Stimulated activated CD4-positive, alpha-beta T cell treated with anti-CD3 and anti-CD28 coated beads, Interleukin-2, amount 100 ng/mL, for 24 hours (primary cell): ENCODE measurements at regions not wholly inside any gene's neighbourhood (a gene's known extent, or its start where the extent isn't known, plus 50 kb on each side); places are given as distances from the start of the nearest gene placed in this dataset.

ENCODE experiments used
- DNase-seq, 2 donors: peaks; one replicate each; pipeline ENCODE4 v3.0.0-alpha.2; 2020

DNA sequence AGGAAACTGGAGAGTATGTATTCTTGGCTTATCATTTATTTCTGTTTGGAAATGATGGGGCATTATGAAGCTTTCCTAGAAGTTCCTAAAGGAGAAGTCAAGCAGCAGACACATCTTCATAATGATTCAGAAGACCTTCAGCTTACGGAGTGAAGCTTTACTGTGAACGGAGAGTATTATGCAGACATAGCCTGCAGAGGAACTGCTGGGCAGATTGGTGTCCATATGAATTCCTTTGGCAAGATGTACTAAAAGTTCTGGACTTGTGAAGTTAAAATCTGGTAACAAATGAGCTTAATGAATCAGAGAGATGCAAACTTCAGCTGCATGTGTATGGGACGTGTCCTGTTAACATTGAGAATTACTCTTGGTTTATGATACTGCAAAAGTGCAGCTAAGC lies 60.1 kb downstream of the NABP1 start:
- no peak for DNase-seq

DNA sequence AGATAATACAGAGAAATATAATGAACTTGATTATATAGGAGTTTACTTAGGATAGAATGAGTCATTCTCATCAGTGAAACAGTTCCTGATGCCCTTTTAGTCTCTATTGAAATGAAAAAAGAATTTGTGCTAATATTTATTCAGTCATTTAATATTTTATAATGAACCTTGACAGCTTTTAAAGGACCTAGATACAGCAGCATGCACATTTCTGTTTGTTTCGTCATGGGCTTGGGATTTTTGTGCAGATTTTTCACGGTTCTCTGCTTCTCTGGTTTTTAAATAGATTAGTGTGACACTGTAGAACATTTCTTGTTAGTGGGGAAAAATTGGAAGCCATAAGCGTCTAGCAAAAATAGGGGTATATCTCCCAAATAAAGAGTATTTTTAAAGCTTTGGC lies 60.7 kb downstream of the NABP1 start:
- DNase-seq = no peak

DNA sequence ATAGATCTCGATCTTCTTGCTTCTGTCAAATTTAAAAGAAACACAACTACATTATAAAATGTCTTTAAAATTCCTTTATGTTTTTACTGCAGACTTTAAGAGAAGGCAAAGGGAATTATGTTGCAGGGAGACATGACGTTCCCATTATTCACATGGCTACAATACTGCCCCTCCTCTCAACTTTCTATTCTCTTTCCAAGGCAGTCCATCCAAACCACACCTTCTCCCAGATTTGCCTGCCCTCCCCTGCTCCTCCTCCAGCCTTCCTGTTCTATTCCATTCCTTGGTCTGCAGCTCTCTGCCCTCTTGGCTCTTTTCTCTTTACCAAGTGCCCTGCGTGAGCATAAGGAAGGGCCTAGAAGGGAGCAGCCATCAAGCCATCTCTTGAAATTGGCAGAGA lies 61.3 kb downstream of the NABP1 start:
- DNase-seq = no peak

DNA sequence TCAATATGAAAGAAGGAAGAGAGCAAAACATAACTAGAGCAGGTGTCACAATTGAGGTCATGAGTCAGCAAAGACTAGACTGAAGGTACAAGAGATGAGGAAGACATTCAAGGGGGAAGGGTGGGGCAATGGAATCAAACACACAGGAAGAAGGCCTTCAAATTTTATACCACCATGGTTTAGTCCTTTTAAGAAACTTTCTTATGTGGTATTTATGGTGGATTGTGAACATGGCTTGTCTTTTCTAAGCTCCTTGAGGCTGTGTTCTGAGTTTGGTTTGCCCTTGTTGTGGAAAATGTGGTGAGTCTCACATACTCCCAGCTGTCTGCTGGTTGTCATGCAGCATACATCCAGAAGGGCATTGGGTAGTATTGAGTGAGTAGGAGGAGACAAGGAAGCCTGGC lies 62.1 kb downstream of the NABP1 start:
- DNase-seq = peak; percentile 10 to 31

DNA sequence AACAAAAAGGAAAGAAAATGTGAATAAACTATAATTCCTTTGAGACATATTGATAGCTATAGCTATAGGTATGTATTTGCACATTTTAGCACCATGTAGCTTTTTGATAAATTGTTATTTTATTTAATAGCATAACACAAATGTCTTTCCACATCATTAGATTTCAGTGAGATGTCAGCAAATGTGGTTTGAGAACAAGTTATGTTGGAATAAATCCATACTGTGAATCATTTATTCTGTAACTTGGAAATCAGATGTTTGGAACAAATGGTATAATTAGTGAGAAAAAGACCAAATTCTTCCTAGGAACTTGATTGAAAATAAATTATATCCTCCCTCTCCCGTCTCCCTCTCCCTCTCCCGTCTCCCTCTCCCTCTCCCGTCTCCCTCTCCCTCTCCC lies 62.8 kb downstream of the NABP1 start:
- no peak for DNase-seq

DNA sequence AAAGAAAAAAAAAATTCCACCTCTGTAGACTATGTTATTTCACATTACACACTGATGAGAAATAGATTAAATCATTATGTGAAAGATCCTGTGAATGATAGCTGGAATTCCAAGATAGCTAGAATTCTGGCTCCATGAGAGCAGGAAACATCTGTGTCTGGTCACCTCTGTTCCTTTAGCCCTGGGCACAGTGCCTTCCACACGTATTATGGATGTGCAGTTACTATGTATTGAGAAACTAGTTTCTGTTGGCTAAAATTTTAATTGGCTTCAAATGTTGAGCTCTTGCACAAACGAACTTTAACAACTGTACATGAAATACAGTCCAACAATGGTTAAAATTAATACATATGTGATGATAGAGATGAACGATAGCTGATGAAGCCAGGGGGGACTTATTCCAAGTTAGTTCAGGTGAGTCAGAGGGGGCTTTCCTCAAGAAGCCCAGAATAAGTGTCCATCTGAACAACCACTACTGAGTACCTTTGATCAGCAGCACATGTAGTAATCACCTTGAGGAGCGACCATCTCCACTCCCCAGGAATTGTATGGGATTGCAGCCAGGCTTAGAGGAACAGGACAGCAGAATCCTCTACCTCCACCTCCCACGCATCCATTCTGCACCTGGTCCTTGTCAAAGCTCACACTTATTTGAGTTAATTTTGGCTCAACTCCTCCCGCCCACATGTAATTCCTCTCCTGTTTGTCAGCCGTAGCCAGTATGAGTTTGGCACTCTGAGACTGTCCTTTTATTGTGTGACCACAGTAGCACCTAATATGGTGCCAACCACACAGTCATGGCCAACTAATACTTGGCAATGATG lies 68.6 kb downstream of the NABP1 start:
- DNase-seq = no peak

DNA sequence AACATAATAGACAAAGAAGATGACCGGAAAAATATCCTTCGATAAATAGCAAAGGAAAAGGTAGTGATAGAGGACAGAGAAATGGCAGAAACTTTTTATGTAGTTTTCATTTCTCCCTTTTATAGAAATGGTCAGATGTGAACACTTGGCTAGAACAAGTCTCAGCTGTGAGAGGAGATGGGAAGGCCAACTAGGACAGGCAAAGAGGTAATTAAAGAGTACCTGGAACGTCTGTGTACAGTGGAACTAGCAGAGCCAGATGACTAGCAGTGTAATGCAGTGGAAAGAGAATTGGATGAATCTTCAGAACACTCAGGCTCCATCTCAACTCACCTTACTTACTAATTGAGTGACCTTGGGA lies 69.2 kb downstream of the NABP1 start:
- no peak for DNase-seq

DNA sequence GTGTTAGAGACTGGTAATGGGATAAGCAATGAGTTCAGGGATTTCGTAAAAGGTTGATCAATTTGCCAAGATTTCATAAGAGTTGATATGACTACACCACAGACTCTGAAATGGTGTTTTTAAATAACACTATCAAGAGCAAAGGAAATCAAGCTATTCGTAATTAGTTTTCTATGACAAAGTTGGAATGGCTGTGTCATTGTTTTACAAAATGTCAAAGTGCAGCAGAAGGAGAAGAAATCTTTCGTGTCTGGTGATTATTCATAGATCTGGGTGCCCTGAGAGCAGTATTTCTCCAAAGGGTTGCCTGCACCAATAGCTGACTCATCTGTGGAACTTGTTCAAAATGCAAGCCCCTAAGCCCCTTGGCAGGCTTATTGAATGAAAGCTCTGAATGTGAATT lies 70.1 kb downstream of the NABP1 start:
- no peak for DNase-seq

DNA sequence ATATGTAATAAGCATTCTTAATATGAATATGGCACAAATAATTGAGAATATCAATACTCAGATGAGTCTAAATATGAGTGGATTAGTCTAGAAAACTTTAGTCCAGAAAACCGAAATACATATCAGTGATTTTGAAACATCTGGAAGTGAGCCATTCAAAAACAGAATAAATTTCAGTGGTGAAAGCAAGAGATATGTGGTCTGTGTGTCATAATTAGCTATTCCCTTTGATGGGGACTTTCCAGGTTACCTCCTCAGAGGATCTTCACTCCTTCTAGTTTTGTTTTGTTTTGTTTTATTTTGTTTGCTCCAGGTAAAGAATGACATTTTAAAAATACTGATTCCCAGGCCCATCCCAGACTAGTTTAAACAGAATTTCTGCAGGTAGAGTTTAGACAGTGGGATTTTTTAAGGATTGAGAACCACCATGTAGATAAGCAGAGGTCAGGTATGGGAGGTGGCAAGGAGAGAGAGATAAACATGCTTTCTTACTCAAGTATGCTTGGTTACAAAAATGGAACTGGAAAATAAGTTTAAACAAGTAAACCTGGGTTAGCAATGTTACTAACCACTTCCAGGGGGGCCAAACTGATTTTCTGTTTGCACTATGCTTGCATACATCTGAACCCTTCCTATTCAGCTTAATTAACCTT lies 70.7 kb downstream of the NABP1 start:
- DNase-seq = no peak

DNA sequence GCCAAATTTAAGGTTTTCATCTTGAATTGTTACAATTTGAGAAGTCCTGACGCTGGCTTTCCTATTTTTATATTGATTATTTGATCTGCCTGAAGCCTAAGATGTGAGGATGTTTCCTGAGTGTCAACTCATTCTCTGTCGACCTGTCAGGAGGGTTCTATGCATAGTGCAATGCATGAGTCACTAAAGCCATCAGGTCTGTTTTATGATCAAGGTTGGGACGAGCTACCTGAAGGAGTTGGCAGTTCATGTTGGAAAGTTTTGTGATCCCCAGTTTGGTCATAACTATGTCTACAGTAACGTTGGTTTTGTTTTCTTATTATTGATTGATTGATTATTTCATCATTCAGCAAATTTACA lies 71.2 kb downstream of the NABP1 start:
- DNase-seq = no peak

DNA sequence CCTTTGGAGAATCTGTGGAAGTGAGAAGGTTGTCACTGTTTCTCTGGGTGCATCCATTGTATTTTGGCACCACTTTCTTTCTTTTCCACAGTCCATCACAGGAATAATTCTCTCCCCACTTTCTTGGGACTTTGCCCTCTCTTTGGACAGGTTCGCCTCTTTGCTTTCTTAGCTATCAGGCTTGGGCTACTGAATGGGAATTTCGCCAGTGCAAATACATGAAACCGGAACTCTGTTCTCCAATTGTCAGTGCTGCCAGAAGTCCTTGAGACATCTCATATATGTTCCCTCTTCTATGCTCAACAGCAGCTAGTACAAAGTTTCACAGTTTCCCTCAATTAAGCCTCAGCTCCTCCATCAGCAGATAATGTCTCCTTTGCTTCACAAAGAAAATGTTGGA lies 76.2 kb downstream of the NABP1 start:
- DNase-seq = no peak

DNA sequence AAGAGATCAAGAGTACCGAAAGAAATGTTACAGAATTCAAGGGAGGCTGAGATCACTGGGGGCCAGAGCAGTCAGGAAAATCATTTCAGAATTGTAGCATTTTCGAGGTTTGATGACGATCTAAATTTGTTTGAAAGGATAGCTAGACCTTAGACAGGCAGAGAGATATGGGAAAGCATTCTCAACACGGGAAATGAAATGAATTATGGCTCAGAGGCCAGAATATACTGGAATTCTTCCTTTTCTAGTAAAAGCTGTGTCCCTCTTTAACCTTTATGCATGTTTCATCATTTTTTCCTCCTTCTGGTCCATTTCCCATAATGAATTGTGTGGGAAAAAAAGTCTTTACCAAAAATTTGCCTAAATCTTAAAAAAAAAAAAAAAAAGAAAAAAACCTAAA lies 78.8 kb downstream of the NABP1 start:
- no peak for DNase-seq

DNA sequence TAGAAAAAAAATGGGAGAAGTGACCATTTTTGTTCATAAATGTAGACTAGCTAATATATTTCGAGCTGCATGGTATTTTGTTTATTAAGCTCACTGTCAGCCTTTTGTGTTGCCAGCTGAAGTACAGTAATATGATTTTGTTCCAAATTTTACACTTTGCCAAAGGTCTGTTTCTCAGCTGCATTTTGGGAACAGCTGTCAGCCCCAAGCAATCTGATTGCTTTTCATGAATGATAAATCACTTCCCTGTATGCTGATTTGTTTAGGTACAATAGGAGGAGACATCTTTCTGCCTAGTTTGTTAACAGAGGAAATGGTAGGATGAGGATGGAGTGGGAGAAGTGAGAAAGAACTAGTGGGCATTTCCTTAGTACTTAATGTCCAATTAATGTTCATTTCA lies 79.3 kb downstream of the NABP1 start:
- DNase-seq = no peak

DNA sequence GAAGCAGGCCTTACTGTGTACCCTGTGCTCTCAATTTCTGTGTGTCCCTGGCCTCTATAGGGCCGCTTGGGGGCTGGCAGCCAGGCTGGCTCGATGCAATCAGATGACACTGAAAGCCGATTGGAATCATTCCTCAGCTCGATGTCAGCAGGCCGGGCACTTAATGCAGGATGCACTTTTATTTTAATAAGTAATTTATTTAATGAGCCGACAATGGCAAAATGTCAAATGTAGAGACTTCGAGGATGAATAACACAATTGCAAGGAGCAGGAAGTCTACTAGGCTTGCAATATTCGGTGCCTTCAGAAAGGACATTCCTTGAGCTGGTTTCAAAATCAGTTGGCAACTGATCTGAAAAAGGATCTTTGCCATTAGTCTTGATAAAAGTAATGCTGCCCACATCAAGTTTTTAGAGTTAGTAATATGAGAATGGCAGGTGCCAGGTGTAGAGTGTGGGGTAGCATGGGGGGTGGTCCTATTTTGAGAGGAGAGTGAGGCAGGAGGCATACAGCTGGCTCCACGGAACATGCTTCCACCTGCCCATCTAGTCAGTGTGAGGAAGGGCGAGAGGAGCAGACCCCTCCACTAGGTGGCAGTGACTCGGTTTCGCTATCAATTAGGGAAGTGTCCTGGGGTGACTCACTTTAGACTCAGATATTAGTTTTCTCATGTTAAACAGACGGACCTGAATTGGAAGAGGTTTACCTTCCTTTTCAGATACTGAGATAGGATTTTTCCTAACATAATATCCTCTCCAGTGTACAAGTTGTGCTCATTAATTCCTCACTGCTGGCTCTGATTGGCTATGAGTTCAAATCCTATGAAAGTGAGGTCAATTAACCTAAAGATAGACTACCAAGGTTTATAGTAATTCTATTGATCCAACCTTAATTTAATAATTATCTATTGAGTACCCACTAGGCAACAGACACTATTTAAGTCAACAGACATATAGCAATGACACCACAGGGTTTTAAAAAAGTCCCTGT lies 80.9 kb downstream of the NABP1 start:
- peak; percentile 57 to 62 for DNase-seq

DNA sequence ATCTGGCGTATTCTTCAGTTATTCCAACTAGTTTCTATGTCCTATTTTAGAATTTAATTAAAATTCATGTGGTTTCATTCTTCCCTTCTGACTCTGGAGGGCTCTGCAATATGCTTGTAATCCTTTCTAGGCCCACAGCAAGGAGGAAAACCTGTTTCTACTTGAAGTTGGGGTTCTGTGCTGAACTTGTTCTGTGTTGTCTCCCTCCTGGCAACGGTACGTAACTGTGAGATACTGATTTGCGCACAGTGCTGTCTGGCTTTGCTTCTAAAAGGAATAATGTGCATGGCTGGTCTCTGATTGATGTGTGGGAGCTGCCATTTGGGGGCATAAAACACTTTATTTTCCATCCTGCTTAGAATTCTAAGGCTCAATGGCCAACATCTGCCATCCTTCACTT lies 81.7 kb downstream of the NABP1 start:
- DNase-seq = no peak

DNA sequence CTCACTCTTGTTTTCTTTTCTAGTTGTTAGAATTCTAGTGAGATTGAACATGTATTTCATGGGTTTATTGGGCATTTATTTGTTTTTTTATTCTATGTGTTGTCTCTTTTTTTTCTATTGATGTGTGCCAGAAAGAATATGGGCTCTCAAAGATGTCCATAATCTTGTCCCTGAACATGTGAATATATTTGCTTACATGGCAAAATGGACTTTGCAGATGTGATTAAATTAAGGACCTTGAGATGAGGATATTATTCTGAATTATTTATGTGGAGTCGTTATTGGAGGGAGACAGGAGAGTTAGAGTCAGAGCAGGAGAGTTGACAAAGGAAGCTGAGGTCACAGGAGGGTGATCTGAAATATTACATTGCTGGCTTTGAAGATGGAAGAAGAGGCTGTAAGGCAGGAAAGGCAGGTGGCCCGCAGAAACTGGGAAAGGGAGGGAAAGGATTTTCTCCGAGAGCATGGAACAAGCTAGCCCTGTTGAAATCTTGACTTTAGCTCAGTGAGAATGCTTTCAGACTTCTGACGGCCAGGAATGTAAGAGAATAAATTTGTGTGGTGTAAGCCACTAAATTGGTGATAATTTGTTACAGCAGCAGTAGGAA lies 82.8 kb downstream of the NABP1 start:
- DNase-seq = no peak

DNA sequence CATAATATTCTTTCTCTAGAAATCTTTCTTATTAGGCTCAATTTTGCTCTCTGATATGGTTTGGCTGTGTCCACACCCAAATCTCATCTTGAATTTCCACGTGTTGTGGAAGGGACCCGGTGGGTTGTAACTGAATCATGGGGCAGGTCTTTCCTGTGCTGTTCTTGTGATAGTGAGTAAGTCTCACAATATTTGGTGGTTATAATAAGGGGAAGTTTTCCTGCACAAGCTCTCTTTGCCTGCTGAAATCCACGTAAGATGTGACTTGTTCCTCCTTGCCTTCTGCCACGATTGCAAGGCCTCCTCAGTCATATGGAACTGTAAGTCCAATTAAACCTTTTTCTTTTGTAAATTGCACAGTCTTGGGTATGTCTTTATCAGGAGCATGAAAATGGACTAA lies 73.8 kb downstream of the CAVIN2 start:
- no peak for DNase-seq

DNA sequence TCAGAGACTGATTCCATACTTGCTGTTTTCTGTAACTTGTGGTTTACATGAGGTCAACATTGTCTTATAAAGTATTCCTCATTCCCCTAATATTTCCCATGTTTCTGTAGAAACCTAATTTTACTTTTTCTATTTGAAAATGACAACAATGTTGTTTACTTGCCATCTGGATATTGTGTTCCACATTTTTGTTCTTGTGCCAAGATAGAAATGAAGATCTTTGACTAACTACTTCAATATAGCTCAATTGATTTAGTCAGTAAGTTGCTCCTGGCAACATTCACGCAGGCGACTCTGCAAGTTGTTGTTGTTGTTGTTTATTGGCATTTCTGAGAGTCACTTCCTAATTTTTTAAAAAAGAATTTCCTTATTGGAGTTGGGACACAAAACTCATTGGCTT lies 69.5 kb downstream of the CAVIN2 start:
- no peak for DNase-seq

DNA sequence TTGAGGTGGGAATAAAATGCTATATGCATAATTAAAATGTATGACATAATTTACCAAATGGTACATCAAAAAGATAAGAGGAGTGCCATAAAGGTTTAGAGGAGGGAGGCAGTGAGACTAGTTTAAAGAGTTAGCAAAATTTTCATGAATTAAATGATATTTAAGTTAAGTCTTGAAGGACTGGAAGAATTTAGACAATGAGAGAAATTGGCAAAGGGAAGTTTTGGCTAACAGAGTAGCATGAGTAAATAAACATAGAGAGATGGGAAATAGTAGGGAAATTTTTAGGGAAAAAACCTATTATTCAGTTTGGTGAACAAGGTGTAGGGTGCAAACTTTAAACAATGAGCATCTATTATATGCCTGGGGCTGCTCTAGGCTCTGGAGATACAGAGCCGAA lies 68.8 kb downstream of the CAVIN2 start:
- no peak for DNase-seq

DNA sequence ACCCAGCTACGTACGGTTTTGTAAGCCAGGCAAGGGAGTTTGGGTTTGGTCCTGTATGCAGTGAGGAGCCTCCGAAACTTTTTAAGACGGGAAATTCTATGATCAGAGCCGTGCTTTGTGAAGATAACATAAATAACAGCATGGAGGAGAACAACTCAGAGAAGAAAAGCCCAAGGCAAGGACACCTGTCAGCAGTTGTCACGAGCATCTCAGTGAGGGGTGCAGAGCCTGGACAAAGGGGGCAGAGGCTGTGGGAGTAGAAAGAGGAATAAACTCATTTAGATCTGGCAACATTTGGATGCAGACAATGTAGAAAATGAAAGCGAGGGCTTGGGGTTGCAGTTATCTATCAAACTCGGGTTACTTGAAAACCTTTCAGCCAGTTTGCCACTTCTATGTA lies 64.5 kb downstream of the CAVIN2 start:
- DNase-seq = no peak

DNA sequence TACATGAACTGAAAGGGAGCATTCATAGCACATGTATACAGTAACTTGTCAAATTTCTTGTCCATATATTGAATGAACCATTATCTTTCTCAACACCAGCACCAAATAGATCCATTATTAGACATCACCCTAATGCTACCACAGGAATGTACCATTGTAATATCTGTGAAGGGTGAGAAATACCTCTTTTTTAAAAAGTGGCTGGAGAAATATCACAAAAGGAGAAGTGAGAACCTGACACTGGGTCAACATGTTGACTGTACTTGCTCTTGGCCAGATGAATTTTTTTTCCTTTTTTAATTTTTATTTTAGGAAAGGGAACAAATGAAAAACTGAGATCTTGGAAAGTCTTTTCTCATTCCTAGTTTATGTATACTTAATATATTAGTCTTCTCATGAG lies 63.5 kb downstream of the CAVIN2 start:
- DNase-seq = no peak
